ENCODE measurements at regions not wholly inside any gene's neighbourhood (a gene's known extent, or its start where the extent isn't known, plus 50 kb on each side); places are given as distances from the start of the nearest gene placed in this dataset.

- DNase-seq, result no peak
Observed at GRCh38 chr3:150080058-150080730, 109.5 kb upstream of the PFN2 start.

GRCh38 chr3:150079029-150079739, 108.5 kb upstream of the PFN2 start:
- DNase-seq, result no peak

- DNase-seq, result no peak
Observed at GRCh38 chr3:150077581-150078247, 107.0 kb upstream of the PFN2 start.

GRCh38 chr3:150077107-150077506, 106.4 kb upstream of the PFN2 start:
- no peak for DNase-seq

GRCh38 chr3:150076443-150076842, 105.7 kb upstream of the PFN2 start:
- DNase-seq, result no peak

GRCh38 chr3:150075417-150075865, 104.7 kb upstream of the PFN2 start:
- no peak for DNase-seq

GRCh38 chr3:150074697-150075416, 104.2 kb upstream of the PFN2 start:
- no peak for DNase-seq

GRCh38 chr3:150074277-150074676, 103.6 kb upstream of the PFN2 start:
- DNase-seq, result no peak

- DNase-seq, result no peak
Observed at GRCh38 chr3:150073513-150073912, 102.8 kb upstream of the PFN2 start.

GRCh38 chr3:150073031-150073430, 102.3 kb upstream of the PFN2 start:
- no peak for DNase-seq

GRCh38 chr3:150072576-150072975, 101.9 kb upstream of the PFN2 start:
- no peak for DNase-seq

- no peak for DNase-seq
Observed at GRCh38 chr3:150070271-150070670, 99.6 kb upstream of the PFN2 start.

- no peak for DNase-seq
Observed at GRCh38 chr3:150069633-150070032, 98.9 kb upstream of the PFN2 start.

GRCh38 chr3:150069154-150069527, 98.4 kb upstream of the PFN2 start:
- DNase-seq, result no peak

GRCh38 chr3:150068440-150069153, 97.9 kb upstream of the PFN2 start:
- DNase-seq, result no peak

GRCh38 chr3:150067561-150067960, 96.9 kb upstream of the PFN2 start:
- DNase-seq, result no peak

- no peak for DNase-seq
Observed at GRCh38 chr3:150064971-150065370, 94.3 kb upstream of the PFN2 start.

- no peak for DNase-seq
Observed at GRCh38 chr3:150063237-150063636, 92.5 kb upstream of the PFN2 start.

- no peak for DNase-seq
Observed at GRCh38 chr3:150062492-150062891, 91.8 kb upstream of the PFN2 start.

GRCh38 chr3:150061288-150062024, 90.8 kb upstream of the PFN2 start:
- DNase-seq, result no peak

- no peak for DNase-seq
Observed at GRCh38 chr3:150059729-150060128, 89.0 kb upstream of the PFN2 start.

GRCh38 chr3:150059241-150059640, 88.5 kb upstream of the PFN2 start:
- DNase-seq, result no peak

Measured in activated effector memory CD4-positive, alpha-beta T cell treated with anti-CD3 and anti-CD28 coated beads, Interleukin-2, amount 50 U/mL, for 16 hours (primary cell).